NCI-H526 (cell line): ENCODE measurements at regions not wholly inside any gene's neighbourhood (a gene's known extent, or its start where the extent isn't known, plus 50 kb on each side); places are given as distances from the start of the nearest gene placed in this dataset.

Experiments
- DNase-seq, 2 experiments: peaks; one replicate each; lab custom pipeline; 2025; lab: John Stamatoyannopoulos, UW

DNA sequence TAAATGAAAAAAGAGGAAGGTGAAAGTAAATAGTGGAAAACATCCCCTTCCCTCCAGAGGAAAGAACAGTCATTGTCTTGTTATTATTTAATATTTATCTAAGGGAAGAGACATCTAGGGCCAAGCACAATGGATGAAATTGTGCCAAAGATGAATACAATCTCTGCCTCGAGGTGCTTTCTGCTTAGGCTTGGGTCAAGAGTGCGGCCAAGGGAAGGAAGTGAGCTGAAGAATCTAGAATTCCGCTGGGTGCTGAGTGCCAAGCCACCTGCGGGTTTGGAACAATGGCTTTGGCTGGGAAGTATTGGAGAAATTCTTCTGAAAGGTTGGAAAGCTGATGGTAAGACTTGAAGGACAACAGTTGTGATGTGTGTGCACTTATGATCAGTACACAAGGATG is 531.3 kb upstream of the FZD8 start:
- no peak for DNase-seq

DNA sequence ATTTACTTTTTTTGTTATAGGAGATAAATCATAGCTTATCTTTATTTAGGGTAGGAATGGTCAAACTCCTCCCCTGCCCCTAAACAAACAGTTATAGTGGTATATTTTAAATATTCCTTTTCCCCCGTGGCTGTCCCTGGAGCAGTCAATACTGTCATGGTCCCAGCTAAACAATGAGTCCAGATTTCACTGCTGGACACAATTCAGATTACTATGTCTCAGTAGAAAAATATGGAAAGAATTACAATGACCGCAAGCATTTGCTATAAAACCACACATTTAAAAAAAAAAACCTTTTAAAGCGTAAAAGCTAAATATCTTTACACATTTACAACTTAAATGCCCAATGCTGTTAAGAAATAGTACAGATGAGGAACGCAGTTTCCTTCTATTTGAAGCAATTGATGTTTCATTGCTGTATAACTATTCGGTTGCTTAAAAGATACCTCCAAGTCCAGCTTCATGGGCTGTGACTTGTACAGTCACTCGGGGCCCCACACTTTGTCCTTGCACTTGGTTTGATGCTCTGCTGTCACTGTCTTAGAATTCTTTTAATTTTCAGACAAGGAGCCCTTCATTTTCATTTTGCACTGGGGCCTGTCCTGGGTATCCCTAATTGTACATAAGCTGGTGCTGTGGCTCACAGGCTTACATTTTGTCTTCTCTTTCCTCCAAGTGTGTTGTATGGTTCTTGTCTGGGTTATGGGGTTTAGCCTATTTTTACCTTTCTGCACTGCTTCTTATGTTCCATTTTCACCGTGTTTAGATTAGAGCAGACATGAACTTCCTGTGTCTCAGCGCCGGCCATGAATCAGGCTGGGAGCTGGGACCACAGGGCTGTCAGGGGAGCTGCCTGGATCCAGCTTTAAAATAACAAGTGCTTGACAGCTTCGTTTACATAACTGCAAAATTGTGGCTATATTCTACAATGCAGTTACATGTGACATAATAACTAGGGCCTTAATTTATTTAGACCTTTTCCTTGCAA is 530.2 kb upstream of the FZD8 start:
- no peak for DNase-seq

DNA sequence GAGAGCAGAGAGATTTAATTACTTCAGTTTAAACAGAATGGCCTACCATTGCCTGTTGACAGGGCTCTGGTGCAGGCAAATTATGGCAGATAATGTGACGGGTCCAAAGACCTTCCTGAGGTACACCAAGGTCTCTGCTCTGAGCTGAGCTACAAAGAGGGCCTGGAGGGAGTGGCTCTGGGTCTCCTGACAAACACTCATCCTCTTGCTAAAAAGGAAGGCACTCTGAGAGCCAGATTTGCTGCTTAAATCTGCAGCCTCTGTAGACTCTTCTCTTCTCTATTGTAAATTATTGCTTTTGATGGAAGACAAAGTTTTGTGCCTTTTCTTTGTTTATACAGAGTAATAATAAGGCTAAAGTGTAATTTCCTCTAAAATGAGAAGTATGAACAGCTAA is 529.5 kb upstream of the FZD8 start:
- no peak for DNase-seq

DNA sequence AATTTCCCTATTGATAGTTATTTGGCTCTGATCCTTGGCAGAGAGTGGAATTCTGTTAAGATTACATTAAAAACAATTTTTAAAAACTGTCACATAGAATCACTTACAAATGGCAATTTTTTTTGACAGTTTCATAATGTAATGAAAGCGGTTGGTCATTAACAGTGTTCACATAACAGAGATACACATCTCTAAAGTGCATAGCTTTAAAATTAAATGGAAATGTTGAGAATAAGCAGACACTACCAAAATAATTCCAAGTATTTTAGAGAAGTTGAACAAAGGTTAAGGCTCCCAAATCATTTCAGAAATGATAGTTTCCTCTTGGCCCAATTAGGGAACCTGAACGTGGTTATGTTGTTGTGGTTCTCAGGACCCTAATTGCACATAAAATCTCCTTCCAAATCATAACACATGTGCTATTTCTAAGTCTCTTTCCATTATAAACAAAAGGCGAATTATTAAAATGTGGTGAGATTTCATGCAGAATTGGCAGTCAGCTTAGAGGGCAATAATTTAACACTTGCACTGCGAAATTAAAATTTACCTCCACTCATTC is 528.9 kb upstream of the FZD8 start:
- no peak for DNase-seq

DNA sequence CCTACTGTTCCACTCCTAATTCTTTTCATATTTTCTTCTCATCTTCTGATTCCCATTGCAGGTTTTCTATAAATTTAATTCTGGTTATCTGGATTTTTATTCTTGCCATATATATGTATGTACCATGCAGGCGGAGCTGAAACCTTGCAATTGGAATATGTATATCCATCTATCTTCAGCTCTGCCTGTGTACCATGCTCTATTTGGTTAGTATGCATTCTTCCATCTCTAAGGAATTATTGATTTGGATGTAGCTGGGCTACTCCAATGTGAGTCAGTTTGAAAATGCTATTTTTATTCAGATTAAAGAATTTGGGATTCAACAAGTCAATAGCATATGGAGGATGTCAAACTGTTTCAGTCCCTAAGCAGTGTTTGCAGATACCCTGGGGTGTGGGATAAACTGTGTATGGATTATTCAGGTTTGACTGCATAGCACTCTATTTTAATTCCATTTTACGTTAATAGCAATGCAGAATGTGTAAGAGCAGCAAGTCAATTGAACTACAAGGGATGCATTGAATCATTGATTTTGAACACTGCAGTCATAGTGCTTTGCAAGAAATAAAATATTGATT is 528.1 kb upstream of the FZD8 start:
- no peak for DNase-seq

DNA sequence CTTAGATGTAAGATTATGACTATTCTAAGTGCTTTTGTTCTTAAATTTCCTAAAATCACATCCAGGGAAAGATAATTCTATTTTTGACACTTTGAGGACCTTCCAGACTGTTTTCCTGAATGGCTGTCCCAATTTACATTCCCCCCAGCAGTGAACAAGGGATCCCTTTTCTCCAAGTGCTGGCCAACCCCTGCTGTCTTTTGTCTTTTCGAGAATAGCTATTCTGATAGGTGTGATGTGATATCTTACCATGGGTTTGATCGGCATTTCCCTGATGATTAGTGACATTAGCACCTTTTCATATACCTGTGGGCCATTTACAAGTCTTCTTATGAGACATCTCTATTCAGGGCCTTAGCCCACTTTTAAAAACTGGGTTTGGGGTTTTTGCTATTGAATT is 526.7 kb upstream of the FZD8 start:
- no peak for DNase-seq

DNA sequence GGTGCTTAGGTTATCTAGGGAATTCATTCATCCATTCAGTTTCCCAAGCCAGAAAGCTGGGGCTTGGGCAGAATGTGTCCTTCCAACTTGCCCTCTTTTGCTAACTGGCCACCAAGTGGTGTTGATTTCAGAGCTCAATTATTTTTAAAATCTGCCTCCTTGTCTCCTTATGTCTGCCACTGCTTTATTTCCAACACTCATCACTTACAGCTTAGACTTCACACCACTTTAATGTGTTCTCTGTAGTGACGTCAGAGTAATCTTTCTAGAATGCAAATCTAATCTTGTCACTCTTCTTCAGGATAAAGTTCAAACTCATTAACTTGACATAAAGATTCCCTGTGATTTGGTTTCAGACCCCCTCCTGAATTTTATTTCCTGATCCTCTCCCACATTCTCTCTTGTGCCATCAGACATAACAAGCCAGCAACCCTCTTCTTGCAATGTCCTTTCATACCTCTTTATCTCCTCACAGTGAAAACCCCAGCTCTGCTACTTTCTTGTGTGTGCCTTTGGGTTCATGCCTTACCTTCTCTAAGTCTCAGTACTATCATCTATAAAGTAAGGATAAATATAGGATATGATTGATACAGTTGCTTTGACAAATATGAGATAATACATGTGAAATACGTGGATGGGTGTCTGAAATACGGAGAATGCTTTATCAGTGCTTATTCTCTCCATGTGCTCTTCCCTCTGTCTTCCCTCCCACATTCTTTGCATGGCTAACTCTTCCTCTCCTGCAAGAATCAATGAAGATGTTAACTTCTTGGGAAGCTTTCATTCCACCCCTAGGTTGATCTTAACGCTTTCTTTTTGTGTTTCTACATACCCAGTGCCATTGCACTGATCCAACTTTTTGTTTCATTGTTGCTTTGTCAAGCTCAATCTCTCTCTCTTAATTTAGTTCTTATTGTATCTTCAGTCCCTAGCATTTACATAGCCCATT is 522.7 kb upstream of the FZD8 start:
- DNase-seq = no peak

DNA sequence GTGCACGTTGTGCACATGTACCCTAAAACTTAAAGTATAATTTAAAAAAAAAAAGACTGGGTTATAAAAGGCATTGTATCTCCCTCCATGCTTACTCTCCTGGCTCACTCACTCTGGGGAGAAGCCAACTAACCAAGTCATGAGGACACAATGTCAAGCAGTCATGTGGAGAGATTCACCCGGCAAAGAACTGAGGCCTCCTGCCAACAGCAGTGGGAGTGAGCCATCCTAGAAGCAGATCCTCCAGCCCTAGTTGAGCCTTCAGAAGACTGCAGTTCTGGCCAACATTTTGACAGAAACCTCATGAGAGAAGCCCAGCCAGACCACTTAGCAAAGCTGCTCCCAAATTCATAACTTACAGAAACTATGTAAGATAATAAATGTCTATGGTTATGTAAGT is 521.7 kb upstream of the FZD8 start:
- DNase-seq = no peak

DNA sequence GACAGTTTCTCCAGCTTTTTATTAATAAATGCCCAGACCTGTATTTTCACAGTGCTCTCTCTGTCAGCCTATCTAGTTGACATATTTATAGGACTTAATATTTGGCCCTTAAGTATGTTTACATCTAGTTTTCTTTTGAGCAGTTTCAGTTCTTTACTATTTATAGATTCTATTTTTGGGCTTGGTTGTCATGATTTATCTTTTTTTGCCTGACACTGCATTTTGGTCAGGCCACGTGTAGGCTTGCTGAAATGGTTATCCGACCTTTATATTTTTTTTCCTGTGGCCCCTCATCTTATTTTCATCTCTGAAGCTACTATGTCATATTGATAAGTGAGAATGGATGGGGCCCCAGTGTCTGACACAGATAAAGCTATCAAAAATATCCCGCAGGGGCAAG is 515.4 kb upstream of the FZD8 start:
- no peak for DNase-seq

DNA sequence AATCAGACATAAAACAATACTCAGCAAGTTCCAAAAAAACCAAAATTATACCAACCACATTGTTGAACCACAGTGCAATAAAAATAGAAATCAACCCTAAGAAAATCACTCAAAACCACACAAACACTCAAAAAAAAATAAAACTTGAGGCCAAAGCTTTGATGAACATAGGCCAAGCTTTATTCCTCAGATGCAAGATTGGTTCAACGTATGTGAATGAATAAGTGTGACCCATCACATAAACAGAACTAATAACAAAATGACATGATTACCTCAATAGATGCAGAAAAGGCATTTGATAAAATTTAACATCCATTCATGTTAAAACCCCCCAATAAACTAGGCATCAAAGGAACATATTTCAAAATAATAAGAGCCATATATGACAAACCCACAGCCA is 506.1 kb upstream of the FZD8 start:
- no peak for DNase-seq

DNA sequence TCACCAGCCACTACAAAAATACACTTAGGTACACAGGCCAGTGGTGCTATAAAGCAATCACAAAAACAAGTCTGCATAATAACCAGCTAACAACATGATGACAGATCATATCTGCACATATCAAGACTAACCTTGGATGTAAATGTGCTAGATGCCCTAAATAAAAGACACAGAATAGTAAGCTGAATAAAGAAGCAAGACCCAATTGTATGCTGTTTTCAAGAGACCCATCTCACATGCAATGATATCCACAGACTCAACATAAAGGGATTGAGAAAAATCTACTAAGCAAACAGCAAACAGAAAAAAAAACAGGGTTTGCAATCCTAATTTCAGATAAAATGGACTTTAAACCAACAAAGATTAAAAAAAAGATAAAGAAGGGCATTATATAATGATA is 505.4 kb upstream of the FZD8 start:
- DNase-seq = no peak

DNA sequence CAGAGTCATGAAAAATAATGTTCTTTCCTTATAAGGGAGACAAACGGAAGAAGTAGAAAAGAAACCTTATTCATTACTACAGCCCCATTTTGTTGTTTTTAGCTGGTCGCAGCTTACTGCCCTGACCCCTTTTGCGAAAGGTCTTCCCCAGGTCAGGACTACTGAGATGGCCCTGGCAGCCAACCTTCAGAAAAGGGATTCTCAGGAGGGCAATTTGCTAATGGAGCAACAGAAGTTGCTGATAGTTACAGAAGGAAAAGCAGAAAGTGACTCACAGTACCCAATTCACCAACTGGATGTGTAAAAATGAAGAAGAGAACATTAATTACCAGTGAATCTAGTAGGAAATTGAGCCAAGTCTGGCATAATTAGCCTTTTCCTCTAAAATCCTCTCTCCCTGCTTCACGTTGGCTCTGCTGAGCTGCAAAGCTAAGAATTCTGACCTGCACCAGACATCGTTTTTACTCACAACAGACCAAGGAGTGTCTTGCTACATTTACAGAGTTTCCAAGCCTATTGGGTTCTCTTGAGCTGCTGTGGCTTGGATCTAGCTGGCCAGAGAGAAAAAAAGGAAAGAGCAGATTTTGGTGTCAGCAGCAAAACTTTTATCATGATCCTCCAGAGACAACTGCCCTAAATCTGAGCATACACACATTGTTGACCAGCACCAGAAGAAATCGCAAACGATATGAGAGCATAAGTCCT is 499.9 kb upstream of the FZD8 start:
- no peak for DNase-seq

DNA sequence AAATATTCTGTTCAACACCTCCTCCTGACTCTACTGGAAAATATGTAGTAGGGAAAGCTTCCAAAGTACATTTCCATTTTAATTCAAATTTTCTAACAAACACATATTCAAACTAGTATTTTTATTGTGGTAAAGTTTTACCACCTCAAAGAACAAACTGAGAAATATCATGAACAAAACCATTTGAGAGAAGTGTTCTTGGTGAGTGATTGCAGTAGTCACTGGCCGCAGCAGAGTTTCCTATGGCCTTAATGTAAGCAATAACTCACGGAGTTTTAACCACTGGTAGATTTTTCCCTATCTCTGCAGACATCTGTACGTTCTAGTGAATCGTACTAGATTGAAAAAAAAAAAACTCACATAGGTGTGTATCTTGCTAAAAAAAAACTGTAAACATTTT is 487.0 kb upstream of the FZD8 start:
- DNase-seq = no peak

DNA sequence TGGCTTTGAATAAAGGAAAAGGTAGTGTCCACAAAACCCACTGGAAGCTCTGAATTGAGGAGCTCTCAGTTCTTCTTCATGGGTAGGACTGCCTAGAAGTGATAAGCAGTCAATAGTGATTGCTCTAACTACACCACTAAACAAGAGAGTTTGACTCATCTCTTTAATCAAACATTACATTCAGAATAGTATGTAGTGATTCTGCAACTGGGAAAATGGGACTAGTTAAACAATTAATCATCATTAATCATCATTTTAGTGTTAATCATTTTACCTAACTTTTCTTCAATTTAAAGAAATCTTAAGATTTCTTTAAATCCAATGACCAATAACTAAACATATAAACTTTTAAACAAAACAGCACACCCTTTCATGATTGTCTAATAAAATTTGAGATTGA is 484.0 kb upstream of the FZD8 start:
- no peak for DNase-seq

DNA sequence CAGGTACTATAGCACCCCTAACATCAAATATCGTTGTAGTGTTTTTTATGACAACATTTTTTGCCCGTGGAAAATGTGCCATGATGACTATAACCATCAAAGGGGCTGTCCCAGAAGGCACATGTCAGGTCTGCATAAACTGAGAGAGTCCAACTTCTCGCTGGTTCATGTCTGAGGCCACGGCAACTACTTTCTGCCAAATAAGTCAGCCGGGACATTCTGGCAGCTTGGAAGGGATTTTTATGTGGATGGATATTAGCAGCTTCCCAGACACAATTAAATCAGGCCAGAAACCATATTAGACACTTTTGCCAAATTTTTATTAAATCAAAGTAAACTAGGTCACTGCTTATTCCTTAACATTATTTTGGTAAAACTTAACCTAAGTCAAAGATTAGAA is 477.4 kb upstream of the FZD8 start:
- DNase-seq = no peak

DNA sequence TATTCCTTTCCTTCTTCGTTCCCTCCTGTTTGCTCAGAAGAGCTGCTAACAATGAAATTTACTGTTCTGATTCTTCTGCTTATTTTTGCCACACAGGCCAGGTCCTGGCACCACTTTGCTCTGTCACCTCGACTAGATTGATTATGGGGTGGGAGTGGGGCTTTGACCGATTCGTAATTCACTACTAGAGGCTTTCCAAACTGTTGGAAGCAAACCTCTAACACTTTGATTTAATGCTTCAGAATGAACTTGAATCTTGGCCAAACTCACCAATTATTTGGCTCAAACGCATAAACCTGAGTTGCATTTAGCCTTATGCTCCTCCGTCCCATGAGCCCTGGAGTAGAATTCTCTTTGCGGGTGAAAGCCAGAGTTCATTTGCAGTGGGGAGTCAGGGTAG is 476.2 kb upstream of the FZD8 start:
- no peak for DNase-seq

DNA sequence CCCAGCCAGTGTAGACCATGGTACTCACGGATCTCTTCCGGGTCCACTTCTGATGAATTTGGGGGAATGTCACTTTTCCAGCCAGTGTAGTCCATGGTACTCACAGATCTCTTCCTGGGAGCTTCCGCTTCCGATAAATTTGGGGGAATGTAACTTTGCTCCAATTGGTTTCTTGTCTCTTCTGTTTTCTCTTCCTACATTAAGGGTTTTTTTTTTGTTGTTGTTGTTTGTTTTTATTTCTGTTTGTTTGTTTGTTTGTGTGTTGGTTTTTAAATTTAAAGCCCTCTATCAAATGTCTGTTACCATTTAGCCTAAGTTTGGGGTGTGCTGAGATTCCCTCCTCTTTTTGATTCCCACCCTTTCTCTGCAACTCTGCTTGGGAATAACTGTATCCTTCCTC is 475.8 kb upstream of the FZD8 start:
- no peak for DNase-seq

DNA sequence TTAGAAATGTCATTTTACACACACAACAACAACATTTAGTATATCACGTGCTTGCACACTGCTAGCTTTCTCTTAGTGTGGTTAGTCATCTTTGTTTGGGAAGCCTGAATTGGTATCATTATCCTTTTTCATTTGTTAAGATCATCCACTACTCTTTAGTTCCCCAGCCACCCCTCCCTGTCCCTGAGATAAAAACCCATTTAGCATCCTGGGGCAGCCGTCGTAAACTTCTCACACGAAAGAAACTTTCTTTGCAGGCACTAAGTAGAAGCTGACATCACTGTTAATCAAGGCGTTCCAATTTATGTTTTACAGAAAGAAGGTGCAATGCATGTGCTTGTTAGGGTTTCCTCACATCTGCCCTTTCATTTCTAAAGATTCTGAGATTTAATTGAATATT is 475.1 kb upstream of the FZD8 start:
- DNase-seq = no peak

DNA sequence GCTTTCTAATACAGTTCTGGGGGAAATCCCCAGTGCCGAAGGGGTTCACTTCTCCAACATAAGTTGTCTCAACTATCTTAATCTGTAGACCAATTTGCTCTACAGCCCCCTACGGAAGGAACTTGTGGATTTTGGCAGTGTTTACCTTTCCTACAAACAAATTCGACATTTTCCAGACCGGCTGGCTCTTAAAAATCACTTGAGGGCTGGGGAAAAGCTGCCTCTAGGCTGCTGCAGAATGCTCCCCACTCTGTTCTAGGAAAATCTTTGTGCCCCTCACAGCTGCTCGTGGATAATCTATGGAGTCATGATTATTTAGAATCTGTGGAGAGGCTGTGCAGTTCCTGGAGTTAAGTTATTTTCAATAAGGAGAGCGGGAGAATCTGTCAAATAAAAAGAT is 474.6 kb upstream of the FZD8 start:
- no peak for DNase-seq

DNA sequence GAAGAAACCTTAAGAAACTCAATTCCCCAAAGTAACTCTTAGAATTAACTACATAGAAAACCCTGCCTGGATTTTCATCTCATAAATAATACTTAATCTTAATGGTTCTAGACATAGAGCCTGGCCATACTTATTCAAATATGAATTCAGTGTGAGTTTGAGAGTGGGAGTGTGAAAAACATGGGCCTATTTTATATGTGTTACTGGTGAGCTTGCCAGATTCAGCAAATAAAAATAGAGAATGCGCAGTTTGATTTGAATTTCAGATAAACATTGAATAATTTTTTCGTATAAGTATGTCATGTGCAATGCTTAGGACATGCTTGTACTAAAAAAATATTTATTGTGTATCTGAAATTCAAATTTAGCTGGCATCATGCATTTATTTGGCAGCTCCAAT is 473.9 kb upstream of the FZD8 start:
- no peak for DNase-seq

DNA sequence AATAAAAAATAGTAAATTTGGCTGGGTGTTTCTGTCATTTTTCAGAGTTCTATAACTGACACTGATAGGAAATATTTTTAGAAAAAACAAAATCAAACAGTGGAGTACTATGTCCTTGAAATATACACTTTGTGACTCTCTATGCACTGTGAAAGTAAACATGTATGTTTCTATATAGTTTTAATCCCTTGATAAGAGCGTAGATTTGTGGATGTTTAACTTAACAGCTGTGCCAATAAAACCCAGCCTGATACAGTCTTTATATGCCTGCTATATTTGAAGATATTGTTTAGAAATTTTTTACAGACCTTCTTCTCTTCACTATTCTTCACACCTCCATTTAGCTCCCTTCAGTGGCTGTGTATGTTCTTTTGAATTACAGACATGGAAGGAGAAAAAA is 473.3 kb upstream of the FZD8 start:
- DNase-seq = no peak

DNA sequence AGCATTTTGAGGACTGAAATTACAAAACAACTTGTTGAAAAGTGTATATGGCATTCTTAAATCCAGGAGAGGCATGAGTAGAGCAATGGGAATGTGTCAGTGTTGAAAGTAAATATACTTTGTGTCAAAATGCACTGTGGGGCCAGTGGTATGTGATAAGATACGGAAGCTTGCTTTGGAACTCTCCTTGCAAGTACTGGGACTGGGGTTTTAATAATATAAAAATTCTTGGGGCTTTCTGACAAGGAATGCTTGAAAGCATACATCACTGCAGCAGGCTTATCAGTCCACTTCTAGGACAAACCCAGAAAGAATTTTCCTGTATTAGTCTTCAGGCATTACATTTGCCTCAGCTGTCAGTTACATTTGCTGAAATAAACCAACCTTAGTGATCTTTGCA is 472.8 kb upstream of the FZD8 start:
- DNase-seq = no peak
